ENCODE measurements at regions not wholly inside any gene's neighbourhood (a gene's known extent, or its start where the extent isn't known, plus 50 kb on each side); places are given as distances from the start of the nearest gene placed in this dataset.
"Not testable (repeated sequence)": the region's sequence is repeated elsewhere in the genome, so short reads cannot be mapped to it uniquely, and the experiment has no call there.

- DNase-seq (ENCODE audit: extremely low spot score), result no peak
- TF ChIP-seq EP300 (IDR thresholded peaks at IDR 0.05) (no peak), POLR2A (IDR thresholded peaks at IDR 0.05; ENCODE audit: low read depth) (no peak), CTCF (IDR thresholded peaks at IDR 0.05) (no peak), POLR2AphosphoS5 (IDR thresholded peaks at IDR 0.05) (no peak)
- H3K27me3 ChIP-seq, result no peaks in the 10 kb centered on the region
- no peaks in the 10 kb centered on the region for H3K36me3 ChIP-seq
- 87% methylated on average over 2 of the region's 2 CpGs for WGBS
- H3K9me3 ChIP-seq, result peaks cover 0 to 7% (median 0%) of the 10 kb centered on the region in 4 donors
- no peak overlapping the region for H3K27ac ChIP-seq (replicated peaks in 1 of 4)
- H3K4me1 ChIP-seq, result no peaks in the 10 kb centered on the region
- intact Hi-C loops (cut with DNase I), result no loop called here
- no peak overlapping the region for H3K4me3 ChIP-seq
Measured at GRCh38 chr2:212882626-212883025, 268.8 kb downstream of the IKZF2 start.

- H3K27me3 ChIP-seq; H3K4me3 ChIP-seq; H3K9me3 ChIP-seq; H3K27ac ChIP-seq (replicated peaks in 1 of 4); DNase-seq (ENCODE audit: extremely low spot score); intact Hi-C loops (cut with DNase I); H3K36me3 ChIP-seq; H3K4me1 ChIP-seq: not testable (repeated sequence)
- 95% methylated on average over 6 of the region's 6 CpGs for WGBS
Measured at GRCh38 chr2:212876556-212876955, 274.9 kb downstream of the IKZF2 start.

- H3K36me3 ChIP-seq; H3K4me3 ChIP-seq; DNase-seq (ENCODE audit: extremely low spot score); H3K27me3 ChIP-seq; H3K27ac ChIP-seq (replicated peaks in 1 of 4); intact Hi-C loops (cut with DNase I); H3K9me3 ChIP-seq; H3K4me1 ChIP-seq: not testable (repeated sequence)
- WGBS, result 70% methylated on average over 5 of the region's 5 CpGs
Measured at GRCh38 chr2:212875950-212876349, 275.5 kb downstream of the IKZF2 start.

GRCh38 chr2:212873256-212873655 is 278.2 kb downstream of the IKZF2 start:
- DNase-seq (ENCODE audit: extremely low spot score), result no peak

GRCh38 chr2:212871597-212871996 is 279.8 kb downstream of the IKZF2 start:
- no peaks in the 10 kb centered on the region for H3K27me3 ChIP-seq
- no peak for DNase-seq (ENCODE audit: extremely low spot score)
- H3K4me3 ChIP-seq, result no peak overlapping the region
- intact Hi-C loops (cut with DNase I), result no loop called here
- no peak overlapping the region for H3K27ac ChIP-seq (replicated peaks in 1 of 4)
- no peaks in the 10 kb centered on the region for H3K36me3 ChIP-seq
- peaks cover 0 to 8% (median 3%) of the 10 kb centered on the region in 4 donors for H3K9me3 ChIP-seq
- no peaks in the 10 kb centered on the region for H3K4me1 ChIP-seq
- TF ChIP-seq POLR2A (IDR thresholded peaks at IDR 0.05; ENCODE audit: low read depth), result no peak
- TF ChIP-seq EP300 (IDR thresholded peaks at IDR 0.05), result no peak

More at GRCh38 chr2:212873256-212873655, 278.2 kb downstream of the IKZF2 start:
- no peaks in the 10 kb centered on the region for H3K27me3 ChIP-seq
- no peaks in the 10 kb centered on the region for H3K4me1 ChIP-seq
- H3K36me3 ChIP-seq, result no peaks in the 10 kb centered on the region
- intact Hi-C loops (cut with DNase I), result no loop called here
- 92% methylated on average over 2 of the region's 2 CpGs for WGBS
- H3K4me3 ChIP-seq, result no peak overlapping the region
- no peak for TF ChIP-seq POLR2A (IDR thresholded peaks at IDR 0.05; ENCODE audit: low read depth)
- no peak for TF ChIP-seq EP300 (IDR thresholded peaks at IDR 0.05)
- no peak for TF ChIP-seq CTCF (IDR thresholded peaks at IDR 0.05)
- no peak for TF ChIP-seq POLR2AphosphoS5 (IDR thresholded peaks at IDR 0.05)
- peaks cover 0 to 7% (median 3%) of the 10 kb centered on the region in 4 donors for H3K9me3 ChIP-seq
- no peak overlapping the region for H3K27ac ChIP-seq (replicated peaks in 1 of 4)

DNA sequence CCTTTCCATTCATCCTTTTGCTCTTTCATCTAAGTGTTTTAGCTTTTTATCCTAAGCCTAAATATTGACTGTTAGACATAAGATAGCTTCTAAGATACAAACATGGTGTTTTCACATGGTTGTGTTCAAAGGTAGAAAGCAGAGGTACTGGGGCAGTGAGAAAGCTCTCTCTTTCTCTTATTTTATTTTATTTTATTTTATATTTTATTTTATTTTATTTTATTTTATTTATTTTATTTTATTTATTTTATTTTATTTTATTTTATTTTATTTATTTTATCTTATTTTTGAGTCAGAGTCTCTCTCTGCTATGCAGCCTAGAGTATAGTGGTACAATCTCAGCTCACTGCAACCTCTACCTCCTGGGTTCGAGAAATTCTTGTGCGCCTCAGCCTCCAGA is 287.2 kb downstream of the IKZF2 start:
- H3K27me3 ChIP-seq, result no peaks in the 10 kb centered on the region
- H3K27ac ChIP-seq (replicated peaks in 1 of 4), result no peak overlapping the region
- TF ChIP-seq POLR2A (IDR thresholded peaks at IDR 0.05; ENCODE audit: low read depth), result no peak
- TF ChIP-seq EP300 (IDR thresholded peaks at IDR 0.05), result no peak
- no peak for TF ChIP-seq POLR2AphosphoS5 (IDR thresholded peaks at IDR 0.05)
- TF ChIP-seq CTCF (IDR thresholded peaks at IDR 0.05), result no peak
- WGBS, result 92% methylated on average over 2 of the region's 2 CpGs
- no peak for DNase-seq (ENCODE audit: extremely low spot score)
- intact Hi-C loops (cut with DNase I), result no loop called here
- no peak overlapping the region for H3K4me3 ChIP-seq
- peaks cover 0 to 31% (median 28%) of the 10 kb centered on the region in 4 donors for H3K9me3 ChIP-seq
- H3K36me3 ChIP-seq, result no peaks in the 10 kb centered on the region
- no peaks in the 10 kb centered on the region for H3K4me1 ChIP-seq
